GM19395 (cell line): ENCODE measurements at regions not wholly inside any gene's neighbourhood (a gene's known extent, or its start where the extent isn't known, plus 50 kb on each side); places are given as distances from the start of the nearest gene placed in this dataset.

ENCODE experiments used
- ATAC-seq: cut with Tn5 transposase; IDR thresholded peaks from one replicate; pipeline ENCODE4 v1.9.1; 2021; ENCODE audit warnings: mild to moderate bottlenecking, moderate library complexity; ENCODE audit not compliant: unreplicated experiment

DNA sequence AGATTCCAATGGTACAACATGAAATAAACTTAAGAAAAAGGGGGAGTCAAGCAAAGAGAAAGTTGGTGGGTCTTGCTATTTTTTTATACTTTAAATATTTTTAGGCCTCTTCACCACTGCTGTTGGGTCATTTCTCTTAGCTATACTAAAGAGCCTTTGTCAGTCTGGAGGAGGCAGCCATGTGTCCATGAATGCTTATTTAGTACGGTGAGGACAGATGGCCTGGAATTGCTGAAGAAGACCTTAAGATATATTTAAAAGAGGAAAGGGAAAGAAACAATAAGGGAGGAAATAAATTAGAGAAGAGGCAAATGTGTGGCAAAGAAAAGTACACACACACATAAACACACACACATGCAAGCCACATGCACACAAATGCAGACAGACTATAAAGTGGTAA, 560.5 kb upstream of the MEF2C start:
- ATAC-seq: no peak

- ATAC-seq: no peak
Observed at GRCh38 chr5:89441965-89442364, 559.0 kb upstream of the MEF2C start.

DNA sequence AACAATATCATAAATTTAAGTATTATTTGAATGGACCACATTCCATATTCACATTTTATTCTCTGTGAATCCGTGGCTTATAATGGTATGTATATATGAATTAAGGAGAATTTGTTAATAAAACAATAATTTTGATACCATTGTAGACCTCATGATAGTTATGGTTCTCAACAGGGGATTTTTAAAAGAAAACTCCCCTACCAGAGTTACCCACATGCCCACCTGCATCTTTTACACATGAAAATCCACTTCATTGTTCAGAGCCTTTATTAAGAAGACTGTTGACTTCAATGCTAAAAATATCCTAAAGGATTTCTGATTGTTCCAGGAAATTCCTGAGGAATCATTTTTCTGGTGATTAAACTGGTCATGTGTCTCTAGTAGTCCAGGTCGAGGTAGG, 557.7 kb upstream of the MEF2C start:
- ATAC-seq: no peak

- no peak for ATAC-seq
Observed at GRCh38 chr5:89437450-89438435, 554.8 kb upstream of the MEF2C start.

DNA sequence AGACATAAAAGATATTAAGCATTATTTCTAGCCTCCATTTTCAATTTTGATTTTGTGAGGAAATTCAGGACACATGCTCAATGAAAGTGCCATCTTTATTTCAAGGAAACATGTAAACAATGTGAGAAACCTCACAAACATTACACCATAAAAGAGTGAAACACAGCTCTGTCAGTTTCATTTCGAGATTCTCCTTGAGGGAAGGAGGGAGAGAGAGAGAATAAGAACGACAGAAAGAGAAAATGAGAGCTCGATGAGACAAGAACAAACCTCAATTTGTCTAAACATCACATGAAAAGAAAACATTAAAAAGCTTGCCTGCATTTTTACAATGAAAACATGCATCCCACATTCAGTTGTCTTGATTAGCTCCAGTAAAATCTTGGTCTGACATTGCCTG, 553.5 kb upstream of the MEF2C start:
- no peak for ATAC-seq

DNA sequence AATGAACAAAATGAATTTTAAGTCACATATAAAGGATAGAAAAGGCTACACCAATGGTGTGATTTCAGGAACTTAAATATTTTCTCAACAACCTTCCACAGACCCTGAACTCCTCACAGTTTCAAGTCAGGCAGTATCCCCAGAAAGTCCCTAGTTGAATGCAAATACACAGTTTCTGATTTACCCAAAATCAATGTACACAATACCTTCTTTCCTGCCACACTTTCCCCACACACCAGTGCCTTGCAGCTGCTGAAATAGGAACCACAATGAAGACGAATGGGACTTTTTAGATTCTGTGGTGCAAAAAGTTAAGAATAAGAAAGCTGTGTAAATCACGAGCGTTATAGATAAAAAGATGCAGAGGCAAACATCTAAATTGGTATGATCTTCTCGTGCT, 552.4 kb upstream of the MEF2C start:
- ATAC-seq: peak; percentile 83

GRCh38 chr5:89428624-89429023, 545.6 kb upstream of the MEF2C start:
- ATAC-seq: no peak

GRCh38 chr5:89425062-89425461, 542.1 kb upstream of the MEF2C start:
- no peak for ATAC-seq

DNA sequence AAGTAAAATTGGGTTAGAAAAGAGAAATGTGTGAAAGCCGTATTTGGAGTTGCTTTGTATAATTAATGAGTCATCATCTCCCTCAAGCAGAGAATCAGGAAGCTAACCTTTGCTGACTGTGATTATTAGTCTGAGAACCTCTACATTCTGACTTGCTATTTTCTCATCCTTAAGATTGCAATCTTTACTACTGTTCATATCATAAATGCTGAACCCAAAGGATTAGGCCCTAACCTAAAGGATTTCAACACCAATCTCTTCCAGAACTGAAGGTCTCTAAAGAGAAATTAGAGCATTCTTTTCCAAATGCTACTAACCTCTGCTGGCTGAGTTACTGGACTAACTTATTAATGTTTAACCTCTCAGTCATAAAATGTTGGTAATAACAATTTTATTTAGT, 538.1 kb upstream of the MEF2C start:
- ATAC-seq: no peak

- no peak for ATAC-seq
Observed at GRCh38 chr5:89418407-89419085, 535.6 kb upstream of the MEF2C start.

- ATAC-seq: no peak
Observed at GRCh38 chr5:89417990-89418389, 535.0 kb upstream of the MEF2C start.

DNA sequence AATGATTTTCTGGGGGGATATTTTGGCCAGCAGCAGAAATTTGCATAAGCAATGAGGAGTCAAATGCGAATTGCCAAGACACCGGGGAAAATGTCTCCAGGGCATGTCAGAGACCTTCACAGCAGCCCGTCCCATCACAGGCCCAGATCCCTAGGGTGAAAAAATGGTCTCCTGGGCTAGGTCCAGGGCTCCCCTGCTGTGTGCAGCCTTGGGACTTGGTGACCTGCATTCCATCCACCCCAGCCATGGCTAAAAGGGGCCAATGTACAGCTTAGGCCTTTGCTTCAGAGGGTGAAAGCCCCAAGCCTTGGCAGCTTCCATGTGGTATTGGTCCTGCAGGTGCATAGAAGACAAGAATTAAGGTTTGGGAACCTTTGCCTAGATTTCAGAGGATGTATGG, 534.5 kb upstream of the MEF2C start:
- ATAC-seq: no peak

DNA sequence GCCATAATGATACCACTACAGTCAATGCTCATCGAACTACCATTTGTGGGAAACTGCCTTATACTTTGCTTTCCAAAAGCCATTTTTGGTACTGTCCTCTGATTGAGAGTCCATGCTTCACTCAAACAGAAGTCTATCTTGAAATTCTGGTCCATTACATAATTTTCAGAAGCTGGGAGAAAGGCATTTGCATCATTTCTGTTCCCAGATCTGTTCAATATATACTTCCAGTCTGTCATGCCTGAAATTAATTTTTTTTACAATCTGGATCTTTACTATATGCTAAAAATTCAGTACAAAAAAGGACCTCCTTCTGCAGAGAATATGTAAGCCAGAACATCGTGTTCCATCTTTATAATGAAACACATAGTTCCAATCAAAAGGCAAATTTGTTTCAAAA, 528.9 kb upstream of the MEF2C start:
- no peak for ATAC-seq

GRCh38 chr5:89407054-89407453, 524.1 kb upstream of the MEF2C start:
- ATAC-seq: no peak

- ATAC-seq: no peak
Observed at GRCh38 chr5:89401659-89402058, 518.7 kb upstream of the MEF2C start.

DNA sequence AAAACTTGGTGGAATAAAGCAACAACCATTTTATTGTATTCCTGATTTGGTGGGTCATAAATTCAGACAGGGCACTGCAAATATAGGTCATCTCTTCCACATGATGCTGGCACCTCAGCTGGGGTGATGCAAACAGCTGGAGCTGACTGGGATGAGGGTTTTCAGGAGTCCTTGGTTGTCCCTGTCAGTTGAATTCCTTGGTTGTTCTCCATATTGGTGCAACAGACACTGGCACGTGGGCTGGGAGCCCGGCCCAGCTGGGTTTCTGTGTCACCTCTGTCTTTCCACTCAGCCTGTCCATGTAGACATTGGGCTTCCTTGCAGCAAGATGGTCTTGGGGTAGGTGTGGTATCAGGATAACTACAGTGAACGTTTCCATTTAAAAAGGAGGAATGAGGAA, 518.0 kb upstream of the MEF2C start:
- ATAC-seq: no peak

GRCh38 chr5:89399548-89399947, 516.6 kb upstream of the MEF2C start:
- no peak for ATAC-seq

DNA sequence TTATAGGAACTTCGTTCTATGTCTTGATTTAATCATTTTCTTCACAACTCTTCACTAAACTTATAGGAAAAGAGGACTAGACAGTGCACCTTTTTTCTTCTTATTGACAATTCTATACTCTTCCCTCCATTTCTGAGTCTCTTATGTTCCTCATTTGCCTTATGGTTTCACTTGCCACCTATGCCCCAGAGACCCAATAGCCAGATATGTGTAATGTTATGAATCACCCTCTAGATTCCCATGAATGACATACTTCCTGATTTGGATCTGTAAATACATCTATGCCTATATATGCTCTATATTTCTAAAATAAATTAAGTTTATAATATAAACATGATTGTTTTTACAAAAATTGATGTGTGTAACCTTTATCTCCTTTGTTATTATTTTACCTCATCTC, 514.1 kb upstream of the MEF2C start:
- peak; percentile 80 for ATAC-seq

- ATAC-seq: peak; percentile 81
Observed at GRCh38 chr5:89396278-89396954, 513.4 kb upstream of the MEF2C start.

- no peak for ATAC-seq
Observed at GRCh38 chr5:89395111-89395510, 512.1 kb upstream of the MEF2C start.

GRCh38 chr5:89388872-89389271, 505.9 kb upstream of the MEF2C start:
- ATAC-seq: peak; percentile 49

DNA sequence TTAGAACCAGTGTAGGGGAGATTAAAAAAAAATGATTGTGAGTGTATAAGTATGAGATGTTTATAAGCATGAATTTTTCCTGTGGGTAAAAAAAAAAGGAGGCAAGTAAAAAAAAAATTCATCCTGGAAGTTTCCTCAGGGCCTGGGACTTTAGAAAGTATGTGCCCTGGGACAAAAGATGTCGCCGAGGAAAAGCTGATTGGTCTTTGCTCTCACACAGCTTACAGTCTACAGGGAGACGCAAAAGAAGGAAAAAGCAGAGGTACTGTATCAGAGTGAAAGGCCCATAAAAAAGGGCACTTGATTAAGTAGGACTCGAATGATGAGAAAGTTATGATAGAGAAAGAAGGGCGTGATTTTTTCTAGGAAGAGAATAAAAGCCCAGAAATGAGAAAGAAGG, 501.4 kb upstream of the MEF2C start:
- ATAC-seq: no peak
